HG02623 (cell line): ENCODE measurements at regions not wholly inside any gene's neighbourhood (a gene's known extent, or its start where the extent isn't known, plus 50 kb on each side); places are given as distances from the start of the nearest gene placed in this dataset.
"Not testable (repeated sequence)": the region's sequence is repeated elsewhere in the genome, so short reads cannot be mapped to it uniquely, and the experiment has no call there.

Source experiments
- ATAC-seq: cut with Tn5 transposase; IDR thresholded peaks from one replicate; pipeline ENCODE4 v1.9.1; 2021; ENCODE audit warnings: moderate library complexity; ENCODE audit not compliant: unreplicated experiment

DNA sequence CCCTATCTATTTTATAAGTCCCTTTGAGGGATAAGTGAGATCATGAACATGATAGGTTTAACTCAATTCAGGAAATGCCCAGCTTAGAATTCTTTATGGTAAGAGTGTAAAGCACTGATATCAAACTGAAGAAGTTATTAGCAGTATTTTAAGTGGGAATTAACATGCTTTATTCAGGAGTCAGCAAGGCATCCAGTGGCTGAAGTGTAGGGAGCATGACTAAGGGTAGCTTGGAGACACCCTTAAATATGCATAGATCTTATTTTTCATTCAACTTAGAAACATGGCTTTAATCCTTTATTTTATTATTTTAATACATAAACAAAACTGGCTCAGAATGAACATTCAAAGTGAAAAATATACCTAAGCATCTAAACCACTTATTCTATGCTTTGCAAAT, 158.3 kb upstream of the LPP start:
- ATAC-seq, result no peak

DNA sequence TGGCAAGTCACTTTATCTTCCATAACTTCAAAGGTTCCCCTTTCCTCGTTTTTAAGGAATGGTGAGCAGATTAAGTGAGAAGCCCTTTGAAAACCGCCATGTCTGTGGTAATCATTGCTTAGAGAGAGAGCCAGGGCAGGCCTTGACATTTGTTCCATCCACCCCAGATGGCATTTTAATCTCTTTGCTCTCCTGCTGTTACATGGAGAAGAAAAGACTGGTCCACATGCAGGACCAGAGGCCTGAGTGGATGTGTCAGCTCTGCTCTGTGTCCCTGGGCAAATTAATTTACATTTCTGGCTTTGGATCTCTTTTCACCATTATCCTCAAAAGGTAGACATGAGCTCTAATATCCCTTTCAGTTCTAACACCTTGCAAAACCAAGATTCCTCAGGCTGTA, 157.3 kb upstream of the LPP start:
- no peak for ATAC-seq

DNA sequence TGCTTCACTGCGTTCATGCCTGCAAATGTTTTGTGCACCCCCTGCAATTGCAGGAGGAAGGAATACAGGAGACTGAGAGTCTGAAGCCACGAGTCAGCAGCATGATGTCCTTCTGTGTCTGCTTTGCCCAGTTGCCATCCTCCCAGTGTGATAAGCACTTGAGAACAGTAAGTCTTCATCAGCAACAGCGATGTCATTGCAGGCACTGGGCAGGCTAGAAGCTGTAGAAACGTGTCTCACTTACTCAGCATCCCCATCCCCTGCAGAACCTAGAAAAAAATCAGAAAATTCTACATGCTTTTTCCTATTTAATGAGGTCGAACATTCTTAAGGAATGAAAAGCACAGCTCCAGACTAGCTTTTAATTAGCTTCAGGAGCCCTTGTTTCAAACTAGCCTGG, 156.5 kb upstream of the LPP start:
- ATAC-seq, result no peak

DNA sequence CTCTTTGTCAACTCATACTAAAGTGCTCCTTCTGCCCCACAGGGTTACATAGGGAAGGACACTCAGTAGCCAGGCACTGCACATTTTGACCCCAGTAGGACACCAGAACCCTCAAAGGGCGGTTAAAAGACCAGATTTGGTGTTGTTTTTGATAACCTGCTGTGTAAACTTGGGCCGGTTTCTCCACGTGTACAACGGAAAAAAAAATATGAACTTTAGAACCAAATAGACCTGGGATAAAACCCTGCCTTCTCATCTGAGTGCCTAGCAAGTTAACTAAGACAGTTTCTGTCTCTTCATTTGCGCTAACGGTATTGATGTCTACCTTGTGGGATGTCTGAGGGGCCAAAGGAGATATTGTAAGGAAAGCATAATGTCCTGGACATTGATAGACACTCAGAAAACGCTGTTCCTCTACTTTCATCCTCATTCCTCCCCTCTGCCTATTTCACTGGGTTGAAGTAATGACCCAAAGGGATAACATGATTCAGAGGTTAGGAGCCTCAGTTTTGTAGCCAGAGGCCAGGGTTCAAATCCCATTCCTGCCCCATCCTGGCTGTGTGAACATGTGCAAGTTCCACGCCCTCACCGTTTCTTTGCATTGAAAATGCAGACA, 155.9 kb upstream of the LPP start:
- no peak for ATAC-seq

DNA sequence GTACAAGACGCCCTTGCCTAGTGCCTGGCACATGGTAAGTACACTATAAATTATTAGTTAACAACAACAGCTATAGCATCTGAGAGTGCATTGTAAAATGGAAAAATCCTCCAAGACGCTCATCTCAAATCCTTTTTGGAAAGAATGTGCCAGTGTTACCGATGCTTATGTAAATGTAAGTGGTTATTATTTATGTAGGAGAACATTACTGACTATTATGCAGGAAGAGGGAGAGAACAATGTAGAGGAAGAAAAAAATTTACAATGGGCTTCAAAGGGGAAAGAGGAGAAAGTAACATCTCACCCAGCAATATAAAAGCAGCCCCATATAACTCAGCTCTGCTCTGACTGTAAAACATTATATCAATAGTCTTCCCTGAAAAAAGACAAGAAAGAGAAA, 155.3 kb upstream of the LPP start:
- ATAC-seq, result no peak

DNA sequence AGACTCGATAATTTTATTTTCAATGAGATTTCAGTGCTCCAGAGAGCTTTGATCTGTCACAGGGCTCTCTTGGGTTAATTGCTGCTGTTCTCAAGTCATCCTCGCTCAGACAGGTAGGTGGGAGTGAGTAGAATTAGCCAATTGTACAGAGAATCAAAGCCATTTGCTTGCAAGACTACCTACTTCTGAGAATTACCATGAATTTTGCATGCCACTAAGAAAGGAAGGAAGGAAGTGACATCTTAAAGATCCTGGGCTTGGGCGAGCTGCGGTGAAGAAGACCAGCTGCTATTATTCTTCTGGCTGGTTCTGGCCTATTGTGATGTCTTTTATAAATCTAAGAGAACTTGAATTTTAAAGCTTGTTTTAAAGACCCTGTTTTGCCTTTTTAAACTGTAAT, 154.1 kb upstream of the LPP start:
- ATAC-seq, result no peak

- no peak for ATAC-seq
Measured at GRCh38 chr3:188000361-188000861, 153.5 kb upstream of the LPP start.

- ATAC-seq, result no peak
Measured at GRCh38 chr3:188001093-188001492, 152.9 kb upstream of the LPP start.

GRCh38 chr3:188001926-188002325, 152.0 kb upstream of the LPP start:
- no peak for ATAC-seq

- ATAC-seq, result no peak
Measured at GRCh38 chr3:188002626-188003138, 151.3 kb upstream of the LPP start.

DNA sequence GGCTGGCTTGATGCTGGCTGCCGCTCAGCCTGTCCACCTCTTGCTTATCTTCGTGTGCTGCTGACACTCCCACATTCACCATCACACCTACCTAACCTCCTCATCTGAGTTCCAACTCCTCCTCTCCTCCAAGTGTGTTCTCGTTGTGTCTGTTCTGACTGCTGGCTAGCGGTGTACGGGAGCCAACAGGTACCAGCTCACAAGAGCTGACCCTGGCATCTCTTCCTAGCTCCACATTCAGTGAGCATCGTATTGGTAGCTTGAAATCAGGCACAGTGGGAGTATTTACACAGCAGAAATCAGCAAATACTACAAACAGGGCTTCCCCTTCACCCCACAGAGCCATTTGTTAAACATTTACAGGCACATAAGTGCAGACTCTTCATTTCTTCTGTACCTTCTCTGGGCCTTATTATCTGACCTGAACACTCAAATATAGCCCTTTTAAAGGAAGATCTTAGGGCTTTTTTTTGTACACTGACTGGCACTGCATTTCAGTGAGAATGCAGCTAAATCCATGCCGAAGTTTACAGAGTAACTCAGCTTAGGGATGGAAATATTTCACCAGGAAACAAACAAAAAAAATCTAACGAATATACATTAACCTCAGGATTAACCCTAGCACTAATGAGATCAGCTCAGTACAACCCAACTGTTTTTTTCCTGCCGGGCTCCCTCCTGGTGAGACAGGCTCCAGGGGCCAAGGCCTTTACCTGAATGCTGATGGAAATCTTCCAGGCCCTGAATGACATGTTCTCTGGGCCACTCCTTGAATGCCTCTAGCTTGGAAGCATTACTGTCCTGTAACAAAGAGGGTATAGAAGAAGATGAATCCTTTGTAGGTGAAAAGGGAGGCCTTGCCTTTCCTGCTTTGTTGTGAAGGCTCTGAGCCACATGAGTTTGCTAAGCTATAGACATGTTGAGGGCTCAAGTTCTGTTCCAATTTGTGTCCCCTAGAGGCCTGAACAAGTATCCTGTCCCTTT, 150.5 kb upstream of the LPP start:
- ATAC-seq, result no peak

GRCh38 chr3:188006726-188007393, 147.1 kb upstream of the LPP start:
- ATAC-seq, result no peak

- ATAC-seq, result no peak
Measured at GRCh38 chr3:188007897-188008296, 146.1 kb upstream of the LPP start.

- no peak for ATAC-seq
Measured at GRCh38 chr3:188008582-188009213, 145.3 kb upstream of the LPP start.

- no peak for ATAC-seq
Measured at GRCh38 chr3:188010478-188010877, 143.5 kb upstream of the LPP start.

DNA sequence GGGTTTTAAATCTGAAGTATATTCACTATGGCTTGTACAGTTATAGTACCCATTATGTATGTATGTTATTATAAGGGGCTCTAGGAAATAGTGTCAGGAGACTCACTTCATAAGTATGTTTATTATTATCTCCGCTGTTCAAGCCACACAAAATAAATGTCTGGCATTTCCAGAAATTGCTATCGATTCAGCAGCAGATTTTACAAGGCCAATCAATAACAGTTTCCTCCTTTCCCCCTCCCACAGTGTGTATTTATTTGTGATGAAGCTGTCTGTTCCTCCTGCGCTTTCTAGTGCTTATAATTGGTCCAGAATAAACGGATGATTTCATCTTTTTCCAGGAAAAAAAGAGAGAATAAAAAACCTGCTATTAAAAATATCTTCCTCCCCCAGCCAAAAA, 134.2 kb upstream of the LPP start:
- no peak for ATAC-seq

DNA sequence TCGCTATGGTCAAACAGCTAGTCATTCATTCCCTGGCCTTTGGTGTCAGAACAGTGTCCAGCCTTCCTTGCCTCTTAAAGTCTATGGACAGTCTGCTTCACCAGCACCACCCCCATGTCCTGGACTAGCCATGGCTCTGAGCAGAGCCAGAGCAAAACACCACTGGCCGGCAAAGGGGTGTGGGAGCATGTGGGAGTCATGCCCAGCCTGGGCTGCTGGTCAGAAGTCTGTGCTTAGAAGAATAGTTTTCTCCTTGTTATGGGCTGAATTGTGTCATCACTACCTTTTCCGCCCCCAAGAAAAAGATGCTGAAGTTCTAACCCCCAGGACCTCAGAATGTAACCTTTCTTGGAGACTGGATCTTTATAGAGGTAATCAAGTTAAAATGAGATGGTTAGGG, 132.9 kb upstream of the LPP start:
- ATAC-seq, result no peak

DNA sequence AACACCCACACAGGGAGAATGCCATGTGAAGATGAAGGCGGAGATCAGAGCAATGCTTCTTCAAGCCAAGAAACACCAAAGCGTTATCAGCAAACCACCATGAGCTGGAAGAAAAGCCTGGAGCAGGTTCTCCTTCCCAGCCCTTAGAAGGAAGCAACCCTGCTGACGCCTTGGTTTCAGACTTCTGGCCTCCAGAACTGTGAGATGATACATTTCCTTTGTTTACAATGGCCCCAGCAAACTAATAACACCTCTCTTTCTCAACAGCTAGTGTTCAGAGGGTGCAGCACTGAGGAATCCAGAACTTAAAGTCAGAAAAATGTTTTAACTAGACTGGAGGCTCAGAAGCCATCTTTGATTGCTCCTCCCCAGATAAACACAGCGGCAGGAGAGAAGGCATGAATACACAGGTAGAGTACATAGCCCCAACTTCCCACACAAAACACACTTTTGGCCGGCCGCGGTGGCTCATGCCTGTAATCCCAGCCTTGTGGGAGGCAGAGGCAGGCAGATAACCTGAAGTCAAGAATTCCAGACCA, 132.4 kb upstream of the LPP start:
- no peak for ATAC-seq

GRCh38 chr3:188022902-188023301, 131.1 kb upstream of the LPP start:
- not testable (repeated sequence) for ATAC-seq

DNA sequence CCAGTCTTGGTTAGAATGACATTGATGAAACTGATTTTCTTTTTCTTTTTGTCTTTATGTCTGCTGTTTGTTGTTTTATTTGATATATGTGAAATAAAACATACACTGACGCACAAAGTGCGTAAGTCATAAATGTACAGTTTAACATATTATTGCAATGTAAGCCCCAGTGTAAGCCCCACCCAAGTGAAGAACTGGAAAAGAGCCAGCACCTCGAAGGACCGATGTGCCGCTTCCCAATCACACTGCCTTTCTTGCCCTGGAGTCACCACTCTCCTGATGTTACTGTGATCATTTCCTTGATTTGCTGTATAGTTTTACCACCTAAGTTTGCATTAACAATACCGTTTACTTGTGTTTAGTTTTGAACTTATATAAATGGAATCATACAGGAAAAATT, 128.4 kb upstream of the LPP start:
- ATAC-seq, result no peak
